Activated T-cell treated with anti-CD3 and anti-CD28 coated beads, Interleukin-2, amount 50 U/mL, for 48 hours (primary cell): ENCODE measurements at regions not wholly inside any gene's neighbourhood (a gene's known extent, or its start where the extent isn't known, plus 50 kb on each side); places are given as distances from the start of the nearest gene placed in this dataset.
"Not testable (repeated sequence)": the region's sequence is repeated elsewhere in the genome, so short reads cannot be mapped to it uniquely, and the experiment has no call there.

ENCODE experiments used
- DNase-seq, 2 experiments: peaks; one replicate each; pipeline ENCODE4 v3.0.0-alpha.2; 2020

GRCh38 chr16:9599415-9600120 is 508.1 kb downstream of the HAPSTR1 start:
- no peak for DNase-seq

DNA sequence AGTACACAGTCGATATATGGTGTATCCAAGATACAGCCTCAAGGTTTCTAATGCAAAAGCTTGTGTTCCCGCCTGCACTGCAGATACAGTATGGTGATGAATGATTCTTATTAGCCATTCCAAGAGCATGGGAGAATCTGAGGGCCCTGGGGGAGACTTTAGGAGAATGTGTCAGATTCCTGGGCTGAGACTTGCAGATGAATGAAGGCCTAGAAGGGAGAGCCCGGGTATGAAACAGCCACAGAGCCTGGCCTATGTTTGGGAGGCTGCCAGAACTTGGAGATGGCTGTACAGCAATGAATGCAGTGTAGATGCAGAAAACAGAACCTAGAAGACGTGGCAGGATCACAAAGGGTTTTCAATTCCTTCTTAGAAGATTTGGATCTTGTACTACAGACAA is 510.7 kb downstream of the HAPSTR1 start:
- no peak for DNase-seq

DNA sequence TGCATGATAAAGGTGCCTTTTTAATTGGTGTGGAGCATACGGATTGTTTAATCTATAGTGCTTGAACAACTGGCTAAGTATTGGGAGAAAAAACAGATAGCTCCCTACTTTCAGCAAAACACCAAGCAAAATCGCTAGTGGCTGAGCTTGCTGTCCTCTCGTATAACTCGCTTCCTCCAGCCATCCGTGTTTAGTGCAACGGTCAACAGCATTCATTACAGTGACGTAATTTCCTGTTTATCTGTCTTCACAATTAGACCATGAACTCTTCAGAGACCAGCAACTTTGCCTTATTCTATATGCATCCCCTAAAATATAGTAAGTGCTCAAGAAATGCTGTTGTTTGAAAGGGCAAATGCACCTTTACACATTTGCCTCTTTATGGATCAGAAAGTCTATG is 511.9 kb downstream of the HAPSTR1 start:
- DNase-seq: no peak

GRCh38 chr16:9607515-9608230 is 516.2 kb downstream of the HAPSTR1 start:
- no peak for DNase-seq

DNA sequence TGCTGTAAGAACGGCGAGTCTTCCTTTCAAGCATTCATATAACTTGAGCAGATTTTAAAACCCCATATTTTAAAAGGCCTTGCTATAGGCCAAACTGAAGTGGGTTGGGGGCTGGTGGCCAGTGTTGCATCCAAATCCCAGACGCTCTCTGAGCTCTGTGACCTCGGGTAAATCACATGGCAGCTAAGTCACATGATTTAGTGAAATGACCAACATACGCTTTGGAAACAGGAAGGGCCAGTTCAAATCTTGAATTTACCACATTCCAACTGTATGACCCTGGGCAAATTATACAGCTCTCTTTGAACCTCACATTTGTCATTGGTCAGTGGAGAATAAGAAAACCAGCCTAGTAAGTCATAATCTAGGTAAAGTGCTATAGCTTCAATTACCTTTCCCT is 519.3 kb downstream of the HAPSTR1 start:
- no peak for DNase-seq

- no peak for DNase-seq
Measured at GRCh38 chr16:9612267-9612666, 520.8 kb downstream of the HAPSTR1 start.

DNA sequence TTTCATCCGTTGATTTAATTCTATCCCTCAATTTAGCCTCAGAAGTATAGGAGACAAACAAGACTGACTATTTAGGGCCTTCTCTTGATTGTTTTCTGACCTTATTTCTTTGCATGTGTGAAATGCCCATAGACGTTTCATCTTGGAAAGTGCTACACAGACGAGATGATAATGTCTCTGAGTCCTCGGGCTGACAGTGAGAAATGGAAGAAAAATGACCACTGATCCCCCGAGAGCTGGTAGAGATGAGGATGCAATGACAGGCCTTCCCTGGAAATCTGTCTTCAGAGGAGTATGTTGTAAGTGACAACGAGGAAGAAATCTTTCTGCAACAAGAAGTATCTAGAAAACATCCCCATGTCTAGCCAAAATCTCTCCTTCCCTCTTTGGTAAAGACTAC is 522.9 kb downstream of the HAPSTR1 start:
- no peak for DNase-seq

DNA sequence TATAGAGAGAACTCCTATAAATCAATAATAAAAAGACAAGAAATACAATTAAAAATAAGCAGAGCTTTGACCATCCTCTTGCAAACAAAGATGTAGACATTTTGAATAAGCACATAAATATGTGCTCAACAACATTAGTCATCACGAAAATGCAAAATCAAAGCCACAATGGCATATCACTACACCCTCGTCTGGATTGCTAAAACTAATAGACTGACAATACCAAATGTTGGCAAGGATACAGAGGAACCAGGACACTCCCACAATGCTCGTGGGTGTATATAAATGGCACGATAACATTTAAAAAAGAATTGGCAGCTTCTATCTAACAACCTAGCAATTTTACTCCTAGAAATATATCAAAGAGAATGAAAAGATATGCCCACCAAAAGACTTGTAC is 530.8 kb downstream of the HAPSTR1 start:
- no peak for DNase-seq

DNA sequence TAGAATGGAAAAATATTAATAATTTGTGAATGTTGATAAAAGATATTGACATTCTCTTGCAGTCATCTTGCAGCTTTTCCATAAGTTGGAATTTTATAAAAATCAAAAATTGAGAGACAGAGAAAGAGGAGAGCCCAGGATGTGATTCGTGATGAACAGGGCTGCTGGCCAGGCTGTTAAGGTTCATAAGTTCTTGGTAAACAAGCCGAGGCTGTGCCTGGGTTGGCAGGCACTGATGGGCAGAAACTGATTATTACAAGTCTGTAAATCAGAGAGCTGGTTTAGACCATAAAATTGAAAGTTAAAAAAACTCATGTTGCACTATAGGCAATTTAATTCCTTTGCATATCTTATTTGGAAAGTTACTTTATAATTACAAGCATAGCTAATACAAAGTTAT is 533.7 kb downstream of the HAPSTR1 start:
- no peak for DNase-seq

GRCh38 chr16:9627427-9627826 is 536.0 kb downstream of the HAPSTR1 start:
- DNase-seq: no peak

DNA sequence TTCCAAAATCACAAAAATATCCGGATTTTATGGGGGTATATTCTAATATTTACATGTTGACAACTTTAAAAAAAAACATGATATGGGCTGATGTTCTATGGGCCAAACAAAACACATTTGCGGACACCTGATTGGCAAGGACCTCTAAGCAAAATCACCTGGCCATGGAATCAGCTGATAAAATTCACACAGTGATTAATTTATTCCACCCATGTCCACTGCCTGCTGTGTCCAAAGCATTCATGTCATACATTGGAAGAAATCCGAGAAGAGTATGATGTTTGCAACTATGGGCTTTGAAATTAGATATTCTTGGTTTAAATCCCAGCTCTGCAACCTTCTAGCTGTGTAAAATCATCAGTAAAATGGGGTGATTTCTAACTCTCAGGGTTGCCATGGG is 538.7 kb downstream of the HAPSTR1 start:
- no peak for DNase-seq

GRCh38 chr16:9630985-9631384 is 539.5 kb downstream of the HAPSTR1 start:
- no peak for DNase-seq

- no peak for DNase-seq
Measured at GRCh38 chr16:9633844-9634243, 542.4 kb downstream of the HAPSTR1 start.

DNA sequence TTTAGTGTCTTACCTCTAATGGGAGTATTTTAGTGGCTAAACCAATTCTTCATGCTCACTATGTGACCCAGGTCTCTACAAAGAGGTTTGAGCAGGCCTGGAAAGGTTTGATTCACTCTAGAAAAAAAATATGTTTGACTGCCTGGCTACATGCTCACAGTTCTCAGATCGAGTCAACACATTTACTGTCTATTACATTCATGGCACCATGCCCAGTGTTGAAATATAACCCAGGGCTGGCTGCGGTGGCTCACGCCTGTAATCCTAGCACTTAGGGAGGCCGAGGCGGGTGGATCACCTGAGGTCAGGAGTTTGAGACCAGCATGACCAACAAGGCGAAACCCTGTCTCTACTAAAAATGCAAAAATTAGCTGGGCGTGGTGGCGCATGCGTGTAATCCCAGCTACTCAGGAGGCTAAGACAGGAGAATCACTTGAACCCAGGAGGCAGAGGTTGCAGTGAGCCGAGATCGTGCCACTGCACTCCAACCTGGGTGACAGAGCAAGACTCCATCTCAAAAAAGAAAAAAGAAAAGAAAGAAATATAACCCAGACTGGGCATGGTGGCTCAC is 543.8 kb downstream of the HAPSTR1 start:
- DNase-seq: not testable (repeated sequence)

DNA sequence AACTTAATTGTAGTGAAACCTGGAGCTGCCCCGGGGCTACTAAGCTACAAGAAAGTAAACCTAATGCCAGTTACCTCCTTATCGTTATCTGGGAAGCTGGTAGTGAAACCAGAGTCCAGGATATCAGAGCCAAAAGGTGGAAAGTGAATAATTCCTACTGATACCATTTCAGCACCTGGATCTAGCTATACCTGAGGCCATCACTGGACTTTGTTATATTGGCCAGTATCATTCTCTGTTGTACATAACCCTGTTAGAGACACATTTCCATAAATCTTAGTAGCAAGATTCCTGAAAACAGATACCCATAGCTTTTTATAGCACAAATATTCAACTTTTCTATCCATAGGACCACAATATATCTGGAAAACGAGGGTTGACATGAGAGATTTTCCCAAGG is 538.0 kb downstream of the GRIN2A start:
- DNase-seq: no peak

DNA sequence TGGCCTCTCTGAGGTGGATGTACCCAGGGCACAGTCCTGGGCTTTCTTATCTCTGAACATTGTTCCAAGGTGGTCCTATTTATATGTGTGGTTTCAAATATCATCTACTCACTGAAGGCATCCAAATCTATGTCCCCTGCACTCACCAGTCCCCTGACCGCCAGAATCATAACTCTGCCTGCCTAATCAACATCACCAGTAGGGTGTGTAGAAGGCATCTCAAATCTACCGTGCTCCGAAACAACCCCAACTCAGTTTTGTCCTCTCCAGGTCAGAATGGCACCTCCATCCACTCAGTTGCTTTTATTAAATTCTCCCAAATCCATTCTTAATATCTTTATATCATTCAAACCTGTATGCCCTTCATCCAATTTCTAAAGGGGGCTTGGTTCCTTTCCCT is 536.3 kb downstream of the GRIN2A start:
- DNase-seq: no peak

- no peak for DNase-seq
Measured at GRCh38 chr16:9647981-9648701, 534.1 kb downstream of the GRIN2A start.

GRCh38 chr16:9650284-9650683 is 531.9 kb downstream of the GRIN2A start:
- DNase-seq: no peak

DNA sequence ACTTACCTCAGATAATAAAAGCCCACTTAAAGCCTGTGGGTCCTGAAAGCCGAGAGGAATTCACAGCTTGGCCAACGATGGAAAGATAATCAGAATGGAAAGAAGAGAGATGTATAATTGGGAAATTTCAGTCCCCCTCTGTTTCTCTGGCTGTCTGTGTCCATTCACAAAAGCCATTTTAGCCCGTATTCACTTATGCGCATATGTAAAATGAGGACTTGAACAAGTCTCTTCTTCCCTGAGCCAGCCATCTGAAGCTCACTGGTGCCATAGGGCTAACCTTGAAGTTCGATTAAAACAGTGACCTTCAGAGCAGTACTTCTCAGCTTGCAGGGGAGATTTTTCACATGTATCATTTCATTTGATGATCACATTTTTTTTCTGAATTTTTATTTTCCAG is 527.2 kb downstream of the GRIN2A start:
- DNase-seq: no peak

DNA sequence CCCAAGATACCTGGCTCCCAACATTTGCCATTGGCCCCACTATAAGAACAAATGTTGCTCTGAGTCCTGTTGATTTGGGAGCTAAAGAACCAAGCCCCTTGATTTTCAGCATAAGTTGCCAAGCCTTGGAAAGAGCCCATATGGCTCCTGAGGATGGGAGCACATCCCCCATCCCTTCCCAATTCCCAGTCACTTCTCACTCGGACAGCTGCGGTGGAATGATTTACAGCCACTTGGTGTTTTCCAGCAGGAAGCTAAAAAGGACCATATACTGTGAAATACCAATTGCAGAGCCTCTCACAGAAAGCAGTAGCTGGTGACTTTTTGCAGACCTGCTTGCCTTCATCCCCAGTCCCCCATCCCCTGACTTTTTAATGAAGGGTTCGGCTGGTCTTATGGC is 524.6 kb downstream of the GRIN2A start:
- no peak for DNase-seq

DNA sequence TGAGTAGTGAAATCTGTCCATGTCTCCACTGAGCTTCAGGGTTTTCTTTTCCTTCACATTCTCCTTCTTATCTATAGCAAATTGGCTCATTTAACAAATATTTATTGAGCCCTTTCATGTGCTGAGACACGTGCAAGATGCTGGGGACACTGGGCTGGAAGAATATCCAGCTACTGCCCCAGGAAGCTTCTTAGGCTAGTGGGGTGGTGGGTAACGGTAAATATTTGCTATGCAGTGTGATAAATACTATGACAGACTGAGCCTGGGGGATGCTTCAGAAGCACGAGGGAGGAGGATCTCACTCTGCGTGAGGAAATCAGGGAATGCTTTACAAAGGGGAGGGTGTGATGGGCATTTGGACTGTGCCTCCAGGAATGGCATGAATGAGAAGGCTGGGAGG is 524.1 kb downstream of the GRIN2A start:
- no peak for DNase-seq

DNA sequence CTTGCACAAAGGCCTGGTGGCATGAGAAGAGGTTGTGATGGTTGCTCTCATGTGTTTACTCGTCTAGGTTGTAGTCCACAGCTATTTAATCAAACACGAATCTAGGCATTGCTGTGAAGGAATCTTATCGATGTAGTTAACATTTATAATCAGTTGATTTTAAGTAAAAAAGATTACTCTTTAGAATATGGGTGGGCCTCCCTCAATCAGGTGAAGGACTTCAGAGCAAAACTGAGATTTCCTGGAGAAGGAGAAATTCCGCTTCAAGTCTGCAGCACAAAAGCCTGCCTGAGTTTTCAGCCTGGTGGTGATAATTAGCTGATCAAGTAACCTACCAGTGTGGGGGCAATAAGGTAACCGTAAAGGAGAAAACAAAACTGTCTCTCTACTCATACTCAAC is 523.6 kb downstream of the GRIN2A start:
- DNase-seq: no peak

DNA sequence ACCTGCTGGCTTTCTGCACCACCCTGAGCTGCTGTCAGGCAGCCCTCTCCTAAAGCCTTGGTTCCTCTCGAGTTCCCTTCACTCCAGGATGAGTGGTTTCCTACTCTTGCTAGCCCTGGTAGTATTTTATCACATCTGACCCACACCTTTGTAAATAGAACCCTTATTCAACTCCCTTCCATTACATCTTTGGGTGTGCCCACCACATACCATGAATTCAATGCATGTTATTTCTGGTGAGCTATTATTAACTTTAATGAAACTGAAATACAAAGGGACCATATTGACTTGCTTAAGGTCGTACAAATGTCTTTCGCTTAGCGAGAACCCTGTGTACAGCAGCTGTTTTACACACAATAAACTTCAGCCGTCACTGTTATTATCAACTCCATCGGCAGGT is 521.3 kb downstream of the GRIN2A start:
- DNase-seq: no peak
